HG03097 (cell line): ENCODE measurements at regions not wholly inside any gene's neighbourhood (a gene's known extent, or its start where the extent isn't known, plus 50 kb on each side); places are given as distances from the start of the nearest gene placed in this dataset.

Source experiments
- ATAC-seq: cut with Tn5 transposase; IDR thresholded peaks from one replicate; pipeline ENCODE4 v1.9.1; 2021; ENCODE audit not compliant: unreplicated experiment, low FRiP score

DNA sequence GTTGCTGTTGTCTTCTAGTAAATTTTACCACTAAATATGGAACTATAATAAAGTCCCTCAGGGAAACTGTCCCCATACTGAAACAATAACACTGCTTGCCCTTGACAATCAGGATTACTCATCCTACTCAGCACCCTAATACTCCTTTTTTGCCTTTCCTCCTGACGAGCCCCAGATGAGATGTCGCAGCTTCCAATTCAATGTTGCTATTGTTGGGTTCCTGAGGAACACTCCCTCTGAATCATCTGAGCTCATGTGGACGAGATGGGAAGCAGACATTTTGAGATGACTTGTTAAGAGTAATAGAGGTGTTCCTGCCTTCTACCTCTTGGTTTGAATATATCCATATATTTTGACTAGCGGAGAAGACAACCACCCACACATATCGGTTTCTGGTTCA, 187.8 kb upstream of the FAM98A start:
- ATAC-seq, result no peak

DNA sequence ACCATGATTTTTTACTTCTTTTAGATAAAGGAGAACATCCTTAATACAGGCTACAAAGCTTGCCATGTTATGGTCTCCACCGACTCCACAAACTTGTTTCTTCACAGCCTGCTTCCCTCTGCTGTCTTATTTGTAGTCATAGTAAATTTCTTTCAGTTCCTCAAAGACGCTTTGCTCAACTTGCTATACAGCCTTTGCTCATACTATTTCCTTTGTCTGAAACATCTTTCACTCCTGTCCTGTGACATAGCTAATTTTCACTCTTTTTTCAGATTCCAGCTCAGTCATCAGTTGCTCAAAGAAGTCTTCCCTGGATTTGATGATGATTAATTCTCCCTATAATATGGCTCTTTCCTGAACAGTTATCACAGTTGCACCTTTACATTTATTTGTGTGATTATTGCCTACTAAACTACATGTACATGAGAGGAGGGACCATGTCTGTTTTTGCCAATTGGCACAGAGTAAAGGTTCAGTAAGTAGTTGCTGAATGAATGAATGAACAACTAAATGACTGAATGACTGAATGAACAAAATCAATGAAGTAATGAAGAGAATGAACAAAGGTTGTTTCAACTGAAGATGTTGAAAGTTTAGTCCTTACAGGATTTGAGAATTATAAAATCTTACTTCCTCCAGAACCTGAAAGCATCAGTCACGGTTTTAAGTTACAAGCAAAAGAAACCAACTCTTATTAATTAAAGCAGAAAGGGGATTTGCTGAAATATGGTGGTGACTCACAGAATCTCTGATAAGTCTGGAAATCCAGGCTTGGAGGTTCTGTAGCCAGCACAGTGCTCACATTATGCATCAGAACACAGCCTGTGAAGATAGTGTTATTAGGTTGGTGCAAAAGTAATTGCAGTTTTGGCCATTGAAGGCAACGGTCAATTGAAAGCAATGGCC, 186.4 kb upstream of the FAM98A start:
- ATAC-seq, result peak; percentile 92

DNA sequence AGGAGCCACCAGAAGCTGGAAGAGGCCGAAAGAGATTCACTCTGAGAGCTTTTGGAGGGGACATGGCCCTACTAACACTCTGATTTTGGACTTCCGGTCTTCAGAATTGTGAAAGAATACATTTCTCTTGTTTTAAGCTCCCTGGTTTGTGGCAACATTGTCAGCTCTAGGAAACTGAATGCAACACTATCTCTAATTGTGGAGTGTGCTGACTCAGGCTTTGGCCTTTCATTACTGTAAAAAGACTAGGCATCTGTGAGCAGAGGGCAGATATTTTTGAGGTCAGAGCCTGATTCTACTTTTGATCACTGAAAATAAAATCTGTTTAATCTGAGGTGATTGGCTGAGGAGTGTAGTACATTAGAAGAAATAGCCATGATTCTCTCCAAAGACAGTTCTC, 185.4 kb upstream of the FAM98A start:
- no peak for ATAC-seq

DNA sequence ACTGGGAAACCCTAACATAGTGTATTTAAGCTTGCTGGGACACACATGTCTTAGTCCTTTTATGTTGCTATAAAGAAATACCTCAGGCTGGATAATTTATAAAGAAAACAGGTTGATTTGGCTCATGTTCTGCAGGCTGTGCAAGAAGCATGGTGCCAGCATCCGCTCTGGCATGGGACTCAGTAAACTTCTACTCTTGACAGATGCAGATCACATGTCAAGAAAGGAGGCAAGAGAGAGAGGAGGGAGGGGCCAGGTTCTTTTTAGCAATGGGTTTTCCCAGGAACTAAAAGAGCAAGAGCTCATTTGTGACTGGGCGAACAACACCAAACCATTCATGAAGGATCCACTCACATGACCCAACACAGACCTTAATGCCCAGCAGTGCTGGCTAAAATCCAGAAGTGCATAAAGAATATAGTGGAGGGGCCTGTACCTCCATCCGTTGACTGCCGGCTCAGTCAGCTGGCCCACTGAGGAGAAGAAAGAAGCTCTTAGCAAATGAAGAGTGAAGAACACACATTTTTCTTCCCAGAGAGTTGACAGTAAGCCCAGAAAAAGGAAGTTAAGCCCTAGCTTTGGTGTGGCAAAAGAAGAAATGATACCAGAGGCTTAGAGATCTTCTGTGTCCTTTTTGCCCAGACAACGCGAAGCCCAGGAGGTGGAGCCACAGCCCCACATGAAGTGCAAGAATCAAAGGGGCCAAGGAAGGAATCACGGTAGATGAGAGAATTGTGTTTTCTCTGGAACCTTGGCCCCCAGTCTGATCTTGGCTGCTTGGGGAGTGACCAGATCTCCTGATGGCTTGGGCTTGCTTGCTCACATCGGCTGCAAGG, 183.5 kb upstream of the FAM98A start:
- ATAC-seq, result no peak

DNA sequence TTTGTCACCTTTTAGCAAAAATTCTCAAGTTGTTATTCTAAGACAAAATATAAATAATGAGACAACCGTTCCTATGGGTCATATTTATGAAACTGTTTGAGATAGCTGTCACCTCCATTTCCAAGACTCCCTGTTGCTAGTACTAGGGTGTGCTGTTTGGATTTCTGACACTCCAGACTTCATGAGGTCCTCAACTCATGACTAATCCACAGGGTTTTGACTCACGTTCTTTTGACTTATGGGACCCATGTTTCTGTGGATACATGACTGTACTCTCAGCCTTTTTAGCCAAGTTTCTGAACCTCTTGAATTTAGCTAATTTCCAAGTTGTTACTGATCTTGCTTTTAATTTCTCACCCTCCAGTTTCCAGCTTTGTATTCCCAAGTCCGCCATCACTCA, 178.7 kb upstream of the FAM98A start:
- no peak for ATAC-seq

DNA sequence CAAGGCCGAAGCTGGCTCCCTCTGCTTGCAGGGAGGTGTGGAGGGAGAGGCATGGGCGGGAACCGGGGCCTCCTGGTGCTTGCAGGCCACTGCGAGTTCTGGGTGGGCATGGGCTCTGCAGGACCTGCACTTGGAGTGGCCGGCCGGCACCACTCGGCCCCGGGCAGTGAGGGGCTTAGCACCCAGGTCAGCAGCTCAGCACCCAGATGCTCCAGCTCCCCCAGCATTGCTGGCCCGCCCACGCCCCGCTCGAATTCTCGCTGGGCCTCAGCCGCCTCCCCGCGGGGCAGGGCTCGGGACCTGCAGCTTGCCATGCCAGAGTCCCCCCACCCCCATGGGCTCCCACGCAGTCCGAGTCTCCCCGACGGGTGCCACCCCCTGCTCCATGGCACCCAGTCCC, 176.2 kb upstream of the FAM98A start:
- no peak for ATAC-seq

DNA sequence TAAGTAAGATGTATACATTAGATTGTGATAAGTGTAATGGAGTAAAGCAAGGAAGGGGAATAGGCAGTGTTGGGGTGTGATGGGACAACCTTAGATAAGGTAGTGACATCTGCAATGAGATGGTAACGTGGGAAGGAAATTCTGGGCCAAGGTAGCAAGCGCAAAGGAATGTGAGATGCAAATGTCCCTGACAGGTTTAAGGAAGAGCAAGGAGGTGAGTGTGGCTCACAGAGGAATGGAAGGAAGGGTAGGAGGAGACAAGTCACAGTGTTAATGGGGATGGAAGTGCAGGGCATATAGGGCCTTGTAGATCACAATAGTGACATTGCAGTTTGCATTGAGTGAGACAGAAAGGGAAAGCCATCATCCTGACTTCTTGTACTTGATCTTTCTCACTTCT, 170.9 kb upstream of the FAM98A start:
- no peak for ATAC-seq

DNA sequence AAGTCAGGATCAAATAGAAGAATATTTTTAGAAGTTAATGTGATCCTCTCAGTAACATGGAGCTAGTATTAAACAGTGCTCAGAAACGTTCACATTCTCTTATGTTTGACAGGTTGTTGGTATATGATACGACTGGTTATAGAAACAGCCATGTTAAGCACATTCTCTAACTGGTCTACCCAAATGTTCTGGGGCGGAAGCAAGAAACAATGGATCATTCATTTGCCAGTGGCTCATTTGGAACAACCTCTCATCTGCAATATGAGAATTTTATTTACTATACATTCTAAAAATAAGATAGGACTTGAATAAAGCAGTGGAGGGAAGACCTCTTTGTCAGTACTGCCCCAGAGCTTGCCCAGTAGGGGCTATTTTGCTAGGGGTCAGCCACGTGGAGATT, 167.1 kb upstream of the FAM98A start:
- no peak for ATAC-seq

DNA sequence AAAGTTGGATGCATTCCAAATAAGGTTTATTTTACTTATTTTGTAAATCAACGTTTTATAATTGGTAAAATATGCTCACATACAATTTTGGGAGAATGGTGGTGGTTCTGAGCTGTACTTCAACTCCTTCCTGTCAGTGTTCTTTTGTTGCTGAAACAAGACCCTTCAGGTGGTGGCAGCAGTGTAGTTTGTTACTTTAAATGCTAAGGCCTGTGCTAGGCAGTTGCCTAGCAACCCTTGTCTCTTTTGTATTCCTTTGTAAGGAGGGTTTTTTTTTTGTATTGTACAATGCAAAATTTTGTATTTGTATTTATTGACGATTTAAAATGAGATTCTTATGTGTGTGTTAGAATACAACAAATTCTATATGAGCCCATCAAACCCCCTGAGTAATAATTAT, 166.0 kb upstream of the FAM98A start:
- ATAC-seq, result no peak

DNA sequence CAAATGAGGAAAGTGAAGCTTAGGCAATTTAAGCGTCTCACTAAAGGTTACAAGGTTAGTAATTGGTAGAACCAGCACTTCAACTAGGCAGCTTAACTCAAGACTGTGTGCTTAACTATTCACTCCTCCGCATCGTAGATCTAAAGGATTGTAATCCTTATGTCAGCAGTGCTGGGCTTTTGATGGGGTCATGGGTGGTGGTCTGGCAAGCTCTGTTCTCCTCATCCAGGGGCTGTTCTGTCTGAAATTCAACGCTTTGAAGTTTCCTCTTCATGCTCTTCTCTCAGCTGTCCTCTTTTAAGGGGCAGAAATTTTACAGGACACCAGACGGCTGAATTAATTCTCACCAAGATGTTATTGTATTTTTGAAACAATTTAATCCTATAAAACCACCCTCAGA, 165.5 kb upstream of the FAM98A start:
- no peak for ATAC-seq

DNA sequence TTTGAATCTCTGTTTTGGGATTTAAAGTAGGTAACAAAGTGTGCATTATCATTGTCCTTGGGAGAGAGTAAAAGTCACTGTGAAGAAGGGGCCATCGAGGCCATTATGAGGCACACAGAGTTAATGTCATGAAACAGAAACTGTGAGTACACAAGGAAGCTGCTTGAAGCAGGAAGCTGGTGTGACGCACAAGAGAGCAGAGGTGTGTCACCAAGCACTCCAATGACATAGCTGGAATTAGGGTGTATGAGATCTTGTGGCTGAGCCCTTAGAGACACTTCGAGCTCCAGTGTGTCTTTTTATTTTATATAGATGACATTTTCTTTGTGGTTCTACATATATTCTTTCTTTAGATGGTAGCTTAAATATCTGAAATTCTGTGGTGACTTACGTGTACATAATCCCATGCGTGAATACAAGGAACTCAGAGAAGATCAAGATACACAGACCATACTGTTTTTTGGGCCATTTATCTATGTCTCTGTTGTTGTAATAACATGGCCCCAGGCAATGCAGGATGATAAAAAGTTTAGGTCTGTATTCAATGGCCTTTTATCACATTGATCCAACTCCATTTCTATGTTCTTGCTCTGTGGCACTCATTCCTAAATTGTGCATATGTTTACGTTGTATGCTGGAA, 164.7 kb upstream of the FAM98A start:
- no peak for ATAC-seq

DNA sequence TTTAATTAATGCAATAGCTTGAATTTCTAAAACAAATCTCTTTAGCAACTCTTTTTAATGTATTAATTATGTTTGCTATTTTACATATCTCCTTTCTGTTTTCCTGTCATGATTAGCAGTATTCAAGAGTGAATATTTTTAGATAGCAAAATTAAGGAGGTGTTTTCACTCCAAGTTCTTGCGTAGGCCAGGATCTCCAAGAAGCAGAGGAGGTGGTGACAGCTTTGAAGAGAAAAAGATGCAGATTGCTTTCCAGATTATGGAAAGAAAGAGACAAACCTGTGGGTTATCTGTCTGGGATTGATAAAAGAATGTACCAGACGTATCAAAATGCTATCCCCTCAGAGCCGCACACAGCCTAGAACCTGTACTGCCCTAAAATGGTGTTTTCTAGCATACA, 163.5 kb upstream of the FAM98A start:
- ATAC-seq, result no peak

DNA sequence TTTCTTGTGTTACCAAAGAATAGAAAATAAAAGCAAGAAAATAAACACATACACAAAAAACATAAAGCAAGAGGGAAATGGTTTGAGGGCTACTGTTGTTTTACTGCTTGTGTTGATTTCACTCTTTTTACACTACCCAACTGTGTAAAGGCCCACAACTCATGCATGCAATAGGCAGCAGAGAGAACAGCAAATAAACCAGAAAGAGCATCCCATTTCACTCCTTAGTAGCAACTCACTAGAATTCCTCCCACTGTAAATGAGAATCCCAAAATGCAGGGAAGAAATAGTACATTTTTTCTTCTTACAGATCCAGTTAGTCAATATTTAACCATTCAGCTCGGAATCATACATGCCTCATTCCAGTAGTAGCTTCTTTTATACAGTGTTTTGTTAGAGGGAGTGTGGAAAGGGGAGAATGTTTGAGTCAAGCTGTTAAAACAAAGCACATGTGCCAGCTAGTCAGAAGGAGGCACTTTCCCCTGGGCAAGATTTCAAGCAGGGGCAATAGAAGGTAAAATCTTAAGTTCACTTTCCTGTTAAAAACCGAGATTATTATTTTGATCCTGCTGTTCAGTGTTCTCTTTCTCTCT, 147.2 kb upstream of the FAM98A start:
- no peak for ATAC-seq

DNA sequence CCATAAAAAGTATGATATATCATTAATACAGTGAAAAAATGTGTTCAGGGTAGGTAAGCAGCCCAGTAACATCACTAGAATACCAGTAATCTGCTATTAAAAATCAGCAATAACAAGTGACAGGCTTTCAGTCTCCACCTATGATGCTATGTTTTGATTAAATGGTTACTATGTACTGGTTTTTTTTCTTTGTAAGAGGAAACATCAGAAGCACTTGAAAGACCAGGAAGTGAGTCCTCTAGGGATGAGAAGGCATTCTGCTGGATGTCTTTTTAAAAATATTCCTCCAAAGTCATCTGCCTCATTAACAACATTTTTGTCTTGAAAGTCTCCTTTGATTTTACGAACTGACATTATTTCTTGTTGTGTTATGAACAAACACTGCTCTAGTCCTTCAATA, 136.0 kb upstream of the FAM98A start:
- no peak for ATAC-seq

DNA sequence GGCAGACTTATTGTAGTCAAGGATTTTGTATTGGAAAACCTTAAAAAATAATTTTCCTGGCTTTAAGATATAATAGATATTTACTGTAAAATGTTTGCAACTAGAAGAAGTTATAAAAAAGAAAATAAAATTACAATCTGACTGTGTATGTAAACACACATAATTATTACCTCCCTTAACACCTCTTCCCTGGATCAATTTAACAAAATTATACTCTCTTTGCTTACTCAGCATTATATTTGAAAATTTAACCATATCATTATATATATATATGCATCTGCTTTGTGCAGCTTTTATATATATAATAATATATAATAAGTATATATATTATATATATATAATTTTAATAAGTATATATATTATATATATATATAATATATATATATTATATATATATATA, 131.7 kb upstream of the FAM98A start:
- ATAC-seq, result no peak

DNA sequence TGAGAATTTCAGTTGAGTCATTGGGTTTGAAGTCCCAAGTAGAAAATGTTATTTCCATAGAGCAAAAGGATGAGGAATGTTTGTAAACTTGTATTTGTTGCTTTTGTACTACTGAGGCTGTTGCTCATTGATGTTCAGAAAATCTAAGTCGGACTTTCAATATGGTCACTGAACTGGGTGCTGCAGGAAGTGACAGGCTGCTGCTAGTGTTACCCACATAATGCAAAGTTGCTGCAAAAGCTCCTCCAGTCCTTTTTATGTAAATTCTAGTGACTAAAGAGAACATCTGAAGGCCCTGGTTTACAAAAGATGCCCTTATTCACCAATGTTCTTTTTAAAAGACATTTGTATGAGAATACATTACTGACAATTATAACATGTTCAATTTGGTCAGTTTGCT, 131.1 kb upstream of the FAM98A start:
- ATAC-seq, result no peak

DNA sequence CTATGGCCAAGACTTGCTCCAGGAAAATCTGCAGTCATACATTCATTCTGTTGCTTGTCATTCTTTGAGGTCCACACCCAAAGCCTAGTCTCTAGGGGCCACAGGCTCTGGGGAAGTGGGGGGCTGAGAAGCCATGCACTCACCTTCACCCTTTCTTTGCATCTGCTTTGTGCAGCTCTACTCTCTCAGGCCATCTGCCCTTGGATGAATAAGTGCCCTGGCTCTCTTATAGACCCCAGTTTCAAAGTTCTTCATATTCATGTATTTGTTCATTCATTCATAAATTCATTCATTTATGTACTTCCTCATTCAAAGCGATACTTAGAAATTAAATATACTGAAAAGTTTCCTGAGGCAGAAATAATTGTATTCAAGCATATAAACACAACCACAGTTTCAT, 130.3 kb upstream of the FAM98A start:
- no peak for ATAC-seq

DNA sequence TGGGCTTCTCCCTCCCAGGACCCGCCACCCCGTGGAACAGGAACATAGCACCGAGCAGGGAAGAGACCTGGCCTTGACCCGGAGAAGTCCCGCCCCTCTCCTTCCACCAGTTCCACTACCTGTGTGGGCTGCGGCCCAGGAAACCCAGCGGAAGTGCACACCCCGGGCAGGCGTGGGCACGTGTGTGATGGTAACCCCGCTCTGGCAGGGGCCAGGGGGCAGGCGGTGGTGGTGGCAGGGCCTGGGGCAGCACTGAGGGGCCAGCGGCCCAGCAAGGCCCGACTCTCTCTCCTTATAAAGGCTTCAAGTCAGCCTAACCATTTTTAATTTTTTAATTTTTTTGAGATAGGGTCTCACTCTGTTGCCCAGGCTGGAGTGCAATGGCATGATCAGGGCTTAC, 129.0 kb upstream of the FAM98A start:
- ATAC-seq, result no peak

DNA sequence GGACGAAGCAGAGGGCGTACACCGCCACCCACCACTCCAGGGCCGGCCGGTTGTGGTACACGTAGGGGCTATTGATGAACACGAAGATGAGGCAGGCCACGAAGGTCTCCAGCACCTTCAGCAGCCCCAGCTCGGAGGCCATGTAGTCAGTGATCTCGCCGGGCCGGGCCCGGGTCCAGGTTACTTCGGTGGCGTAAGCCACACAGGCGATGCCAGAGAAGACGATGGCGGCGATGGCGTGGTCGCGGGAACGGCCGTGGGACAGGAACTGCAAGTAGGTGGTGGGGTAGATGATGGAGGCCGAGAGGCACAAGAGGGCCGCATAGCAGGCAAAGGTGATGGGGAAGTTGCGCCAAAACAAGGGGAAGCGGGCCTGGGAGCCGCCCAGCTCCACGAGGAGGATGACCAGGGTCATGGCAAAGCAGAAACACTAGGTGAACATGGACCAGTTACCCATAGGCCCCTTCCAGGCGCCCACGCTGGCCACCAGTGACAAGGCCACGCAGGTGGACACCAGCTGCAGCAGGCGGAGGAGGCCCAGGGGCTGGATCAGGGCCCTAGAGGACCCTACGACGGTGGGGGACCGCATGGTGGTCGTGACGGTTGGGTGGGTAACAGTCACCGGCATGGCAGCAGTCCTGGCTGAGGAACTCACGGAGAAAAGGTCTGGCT, 128.4 kb upstream of the FAM98A start:
- ATAC-seq, result no peak

DNA sequence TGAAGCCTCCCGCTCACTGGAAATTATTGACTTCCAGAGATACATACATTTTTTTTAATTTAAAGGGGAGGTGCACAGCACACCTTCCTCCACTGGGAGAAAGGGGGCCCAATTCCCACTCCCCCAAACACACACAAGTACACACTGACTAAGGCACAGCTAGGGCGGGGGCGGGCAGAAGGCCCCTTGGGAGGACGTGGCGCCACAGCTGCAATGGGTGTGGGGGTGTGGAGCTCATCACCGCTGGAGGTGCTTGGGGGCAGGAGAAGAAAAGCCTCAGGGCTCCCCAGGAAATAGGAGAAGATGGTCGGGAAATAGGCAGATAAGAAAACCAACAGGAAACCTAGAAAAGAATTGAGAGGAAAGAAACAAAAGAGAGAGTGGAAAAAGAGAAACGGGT, 127.3 kb upstream of the FAM98A start:
- no peak for ATAC-seq

DNA sequence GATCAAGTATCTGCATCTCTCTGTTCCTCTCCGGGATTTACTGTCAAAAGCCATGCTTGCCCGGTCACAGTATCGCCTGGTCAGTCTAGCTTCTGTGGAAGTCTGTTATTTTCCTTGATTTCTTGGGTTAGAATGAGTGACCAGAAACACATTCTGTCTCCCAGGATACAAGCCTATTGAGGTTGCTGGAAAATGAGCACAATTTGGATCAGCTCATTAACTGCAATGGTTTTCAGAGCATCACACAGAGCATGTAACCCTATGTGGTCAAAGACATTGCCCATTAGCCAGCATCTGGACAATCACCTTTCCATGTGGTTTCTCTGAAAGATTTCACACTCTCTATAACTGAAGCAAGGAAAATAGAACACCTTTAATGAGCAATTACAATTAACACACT, 124.2 kb upstream of the FAM98A start:
- no peak for ATAC-seq
